Neuronal stem cell (in vitro differentiated cells): ENCODE measurements at regions not wholly inside any gene's neighbourhood (a gene's known extent, or its start where the extent isn't known, plus 50 kb on each side); places are given as distances from the start of the nearest gene placed in this dataset.

Experiments
- DNase-seq: peaks from one replicate; pipeline ENCODE4 v3.0.0-alpha.2; 2013; ENCODE audit warnings: low spot score
- H2AFZ ChIP-seq: one replicate; pipeline ENCODE4 v1.6.1; 2013; ENCODE audit warnings: mild to moderate bottlenecking, low read length, inconsistent platforms
- H2AK5ac ChIP-seq: 2 replicates; pipeline ENCODE4 v1.6.1; 2013; ENCODE audit warnings: low read depth, mild to moderate bottlenecking, inconsistent platforms, low read length, moderate library complexity, mixed read lengths
- H2BK120ac ChIP-seq: 2 replicates; pipeline ENCODE4 v1.6.1; 2013; ENCODE audit warnings: low read depth, mild to moderate bottlenecking, inconsistent platforms, low read length, moderate library complexity, mixed read lengths
- H2BK12ac ChIP-seq: one replicate; pipeline ENCODE4 v1.6.1; 2013; ENCODE audit warnings: low read length, inconsistent platforms
- H2BK15ac ChIP-seq: 2 replicates; pipeline ENCODE4 v1.6.1; 2013; ENCODE audit warnings: mild to moderate bottlenecking, low read length, inconsistent platforms, mixed read lengths
- H2BK5ac ChIP-seq: one replicate; pipeline ENCODE4 v1.6.1; 2013; ENCODE audit warnings: inconsistent platforms, mild to moderate bottlenecking, low read length, moderate library complexity
- H3K14ac ChIP-seq: one replicate; pipeline ENCODE4 v1.6.1; 2013; ENCODE audit warnings: low read length, inconsistent platforms
- H3K18ac ChIP-seq: 2 replicates; pipeline ENCODE4 v1.6.1; 2013; ENCODE audit warnings: low read length, inconsistent platforms
- H3K23ac ChIP-seq: 2 replicates; pipeline ENCODE4 v1.6.1; 2013; ENCODE audit warnings: low read depth, mild to moderate bottlenecking, mixed read lengths, low read length, inconsistent platforms; ENCODE audit not compliant: poor library complexity
- H3K27ac ChIP-seq: replicated peaks from 3 replicates; pipeline ENCODE4 v1.5.1; 2013; ENCODE audit warnings: low read length, inconsistent platforms
- H3K27me3 ChIP-seq, 3 experiments: 2 replicates each; pipeline ENCODE4 v1.6.1; 2013; ENCODE audit warnings: low read length in 3 of 3, mild to moderate bottlenecking in 2 of 3, inconsistent platforms in 1 of 3, low read depth in 1 of 3, mixed read lengths in 1 of 3, moderate library complexity in 1 of 3; ENCODE audit not compliant: control insufficient read depth in 3 of 3, insufficient read depth in 3 of 3
- H3K36me3 ChIP-seq, 2 donors: replicated peaks in 1 of 2; 2 replicates each; pipeline ENCODE4 v1.6.1; 2013; ENCODE audit warnings: low read length in 2 of 2; ENCODE audit not compliant: control insufficient read depth in 2 of 2, insufficient read depth in 2 of 2
- H3K4ac ChIP-seq: 2 replicates; pipeline ENCODE4 v1.6.1; 2013; ENCODE audit warnings: inconsistent platforms, mild to moderate bottlenecking, low read length, moderate library complexity
- H3K4me1 ChIP-seq, 2 donors: 1 replicate in 1 of 2; 2 replicates in 1 of 2; pipeline ENCODE4 v1.6.1; 2013; ENCODE audit warnings: low read length in 2 of 2, low read depth in 1 of 2; ENCODE audit not compliant: control insufficient read depth in 2 of 2, insufficient read depth in 1 of 2
- H3K4me2 ChIP-seq: one replicate; pipeline ENCODE4 v1.6.1; 2013; ENCODE audit warnings: mild to moderate bottlenecking, low read length, inconsistent platforms; ENCODE audit not compliant: insufficient read depth, poor library complexity, severe bottlenecking
- H3K4me3 ChIP-seq, 2 donors: 2 replicates each; pipeline ENCODE4 v1.5.1; 2013; ENCODE audit warnings: low read length in 2 of 2, mild to moderate bottlenecking in 2 of 2, inconsistent platforms in 1 of 2, moderate library complexity in 1 of 2
- H3K79me1 ChIP-seq: one replicate; pipeline ENCODE4 v1.6.1; 2013; ENCODE audit warnings: low read depth, mild to moderate bottlenecking, inconsistent platforms, low read length, moderate library complexity
- H3K9ac ChIP-seq: one replicate; pipeline ENCODE4 v1.6.1; 2013; ENCODE audit warnings: mild to moderate bottlenecking, low read depth, low read length, inconsistent platforms; ENCODE audit not compliant: poor library complexity
- H3K9me3 ChIP-seq, 2 donors: replicated peaks in 1 of 2; 2 replicates each; pipeline versions ENCODE3 to v1.6.1; 2013; ENCODE audit warnings: low read length in 2 of 2, mild to moderate bottlenecking in 2 of 2, inconsistent platforms in 1 of 2, low read depth in 1 of 2, mixed read lengths in 1 of 2, moderate library complexity in 1 of 2; ENCODE audit not compliant: control insufficient read depth in 2 of 2, insufficient read depth in 1 of 2
- H4K8ac ChIP-seq: one replicate; pipeline ENCODE4 v1.6.1; 2013; ENCODE audit warnings: low read depth, mild to moderate bottlenecking, inconsistent platforms, low read length, moderate library complexity
- H4K91ac ChIP-seq: one replicate; pipeline ENCODE4 v1.6.1; 2013; ENCODE audit warnings: low read length, low read depth, mild to moderate bottlenecking, inconsistent platforms; ENCODE audit not compliant: poor library complexity
- WGBS, 2 donors: extraction: QIAGEN DNeasy Blood & Tissue Kit; methylation state at CpG; one replicate each; pipeline ENCODE4 v1.1.7; 2013; ENCODE audit warnings: missing lambda C conversion rate in 2 of 2, mixed read lengths in 1 of 2; ENCODE audit not compliant: insufficient read length in 2 of 2, insufficient replicate concordance in 1 of 2; ENCODE audit errors: extremely low coverage in 2 of 2; 5-methylcytosine and 5-hydroxymethylcytosine counted together

DNA sequence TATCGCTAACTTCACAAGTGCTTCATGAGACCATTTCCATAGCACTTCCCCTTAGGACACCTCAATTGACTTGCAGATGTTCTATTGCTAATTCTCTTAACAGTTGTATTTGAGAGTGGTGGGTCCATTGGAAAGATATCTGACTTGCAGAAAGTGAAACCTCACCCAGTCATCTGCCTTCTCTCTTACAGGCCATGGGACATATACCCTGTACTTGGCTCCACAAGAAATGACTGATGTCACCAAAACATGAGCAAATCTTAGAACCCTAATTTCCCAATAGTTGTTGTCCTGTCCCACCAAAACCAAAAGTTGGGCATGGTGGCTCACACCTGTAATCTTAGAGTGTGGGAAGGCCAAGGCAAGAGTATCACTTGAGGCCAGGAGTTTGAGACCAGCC, 101.9 kb upstream of the MAML3 start:
- Histone ChIP-seq H4K91ac (no peak overlapping the region), H3K4me1 (peaks cover 18 to 19% of the 10 kb centered on the region in 2 donors), H2BK15ac (no peak overlapping the region), H3K9ac (no peak overlapping the region), H3K14ac (no peak overlapping the region), H3K4me2 (no peak overlapping the region), H3K18ac (no peak overlapping the region), H3K27me3 (no peaks in the 10 kb centered on the region), H3K9me3 (no peaks in the 10 kb centered on the region), H4K8ac (no peak overlapping the region), H2AK5ac (no peak overlapping the region), H2BK120ac (no peak overlapping the region), H3K23ac (no peak overlapping the region), H2BK12ac (no peak overlapping the region), H3K79me1 (no peaks in the 10 kb centered on the region), H3K27ac (no peak overlapping the region), H3K4ac (no peak overlapping the region), H3K4me3 (no peak overlapping the region), H2BK5ac (no peak overlapping the region), H2AFZ (no peak overlapping the region), H3K36me3 (no peaks in the 10 kb centered on the region)
- no peak for DNase-seq
- WGBS, 2 donors, result no CpG with 5 or more reads among the region's 1 CpG

DNA sequence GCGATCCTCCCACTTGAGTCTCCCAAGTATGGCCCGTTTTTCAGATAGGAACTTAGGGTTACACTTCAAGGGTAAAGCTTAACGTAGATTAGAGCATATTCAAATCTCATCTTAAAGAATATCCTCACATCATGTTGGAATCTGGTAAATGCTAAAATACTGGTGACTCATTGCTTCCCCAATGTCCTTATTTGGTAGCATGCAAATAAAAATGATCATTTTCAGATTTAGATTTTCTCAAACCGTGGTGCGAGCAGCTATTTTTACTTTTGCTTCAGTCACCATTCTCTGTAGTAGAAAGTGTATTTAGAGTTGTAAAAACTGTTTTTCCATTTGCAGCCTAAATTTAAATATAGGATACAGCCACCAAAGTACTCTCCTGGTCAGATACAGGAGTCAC, 101.5 kb upstream of the MAML3 start:
- H3K4ac ChIP-seq, result no peak overlapping the region
- H3K4me3 ChIP-seq, result no peak overlapping the region
- H3K27ac ChIP-seq, result no peak overlapping the region
- no peaks in the 10 kb centered on the region for H3K27me3 ChIP-seq
- H3K14ac ChIP-seq, result no peak overlapping the region
- no peaks in the 10 kb centered on the region for H3K9me3 ChIP-seq
- no peak overlapping the region for H2BK5ac ChIP-seq
- WGBS, 2 donors, result no CpG with 5 or more reads among the region's 5 CpGs
- no peak overlapping the region for H2AK5ac ChIP-seq
- H4K91ac ChIP-seq, result no peak overlapping the region
- no peak overlapping the region for H2AFZ ChIP-seq
- H3K36me3 ChIP-seq, result no peaks in the 10 kb centered on the region
- H2BK12ac ChIP-seq, result no peak overlapping the region
- H3K18ac ChIP-seq, result no peak overlapping the region
- H3K23ac ChIP-seq, result no peak overlapping the region
- no peak overlapping the region for H3K4me2 ChIP-seq
- no peak overlapping the region for H3K9ac ChIP-seq
- no peak overlapping the region for H2BK120ac ChIP-seq
- peaks cover 18 to 19% of the 10 kb centered on the region in 2 donors for H3K4me1 ChIP-seq
- no peak overlapping the region for H4K8ac ChIP-seq
- no peak for DNase-seq
- no peaks in the 10 kb centered on the region for H3K79me1 ChIP-seq
- no peak overlapping the region for H2BK15ac ChIP-seq

DNA sequence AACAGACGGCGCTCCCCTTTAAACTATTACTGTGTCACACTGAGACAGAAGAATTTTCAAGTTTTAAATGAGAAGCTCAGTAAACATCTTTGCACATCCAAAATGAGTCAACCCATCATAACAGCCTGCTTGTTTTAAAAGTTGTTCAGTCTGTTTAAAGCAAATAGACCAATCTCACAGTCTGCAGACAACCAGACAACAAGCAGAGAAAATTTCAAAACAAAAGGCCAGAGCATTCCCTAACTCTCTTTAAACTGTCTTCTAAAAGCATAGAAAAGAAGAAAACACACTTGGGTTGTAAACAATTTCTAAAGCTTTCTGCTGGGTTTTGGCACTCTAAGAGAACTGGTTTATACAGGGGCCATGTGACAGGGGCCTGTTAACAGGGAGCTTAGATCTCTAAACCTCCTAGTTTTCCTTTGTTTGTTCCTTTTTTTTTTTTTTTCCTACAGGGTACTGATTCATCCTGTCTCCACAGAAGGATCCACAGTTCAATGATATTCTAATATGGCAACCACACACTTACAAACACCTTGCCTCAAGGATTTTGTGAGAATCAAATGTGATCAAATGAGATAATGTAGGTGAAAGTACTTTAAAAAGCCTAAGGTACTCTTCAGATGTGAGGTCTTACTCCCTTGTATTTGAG, 100.8 kb upstream of the MAML3 start:
- Histone ChIP-seq H3K79me1 (no peaks in the 10 kb centered on the region), H2AK5ac (no peak overlapping the region), H3K4me3 (no peak overlapping the region), H3K27me3 (no peaks in the 10 kb centered on the region), H3K18ac (no peak overlapping the region), H3K23ac (no peak overlapping the region), H3K4me1 (peaks cover 18 to 19% of the 10 kb centered on the region in 2 donors), H2BK120ac (no peak overlapping the region), H2BK12ac (no peak overlapping the region), H2BK15ac (no peak overlapping the region), H3K36me3 (no peaks in the 10 kb centered on the region), H4K91ac (no peak overlapping the region), H3K4ac (no peak overlapping the region), H2AFZ (peak overlapping the region; percentile 93), H3K4me2 (no peak overlapping the region), H3K27ac (no peak overlapping the region), H3K14ac (no peak overlapping the region), H3K9me3 (no peaks in the 10 kb centered on the region), H4K8ac (no peak overlapping the region), H3K9ac (no peak overlapping the region), H2BK5ac (no peak overlapping the region)
- no CpG with 5 or more reads among the region's 2 CpGs for WGBS, 2 donors
- DNase-seq, result no peak

DNA sequence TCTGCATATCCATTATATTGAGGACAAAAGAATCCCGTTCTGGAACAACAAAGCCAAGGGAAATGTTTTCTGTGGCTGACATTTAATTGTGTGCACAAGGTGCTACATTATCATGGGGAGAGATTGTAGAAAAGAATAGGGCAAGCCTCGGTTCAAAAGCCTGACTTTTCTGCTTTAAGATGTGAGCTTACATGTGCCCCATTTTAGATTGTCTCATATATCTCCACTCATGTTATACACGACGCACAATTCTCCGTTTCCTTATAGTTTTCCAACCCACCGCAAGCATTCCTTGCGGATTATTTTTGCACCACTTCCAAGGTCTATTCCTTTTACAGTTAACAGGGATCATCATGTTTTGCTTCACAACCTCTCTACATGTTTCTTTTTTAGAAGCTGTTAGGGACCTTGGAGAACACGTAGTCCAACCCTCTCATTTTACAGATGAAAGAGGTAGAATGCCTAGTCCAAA, 99.6 kb upstream of the MAML3 start:
- no peak overlapping the region for H3K4me3 ChIP-seq
- peaks cover 19 to 23% of the 10 kb centered on the region in 2 donors for H3K4me1 ChIP-seq
- no peak overlapping the region for H3K4me2 ChIP-seq
- no peak overlapping the region for H2BK120ac ChIP-seq
- no peak overlapping the region for H3K27ac ChIP-seq
- H3K9me3 ChIP-seq, result no peaks in the 10 kb centered on the region
- no peaks in the 10 kb centered on the region for H3K27me3 ChIP-seq
- H2AFZ ChIP-seq, result peak overlapping the region; percentile 93
- no peak overlapping the region for H3K18ac ChIP-seq
- no peak overlapping the region for H3K23ac ChIP-seq
- H3K9ac ChIP-seq, result no peak overlapping the region
- no peak overlapping the region for H4K8ac ChIP-seq
- no peak overlapping the region for H3K14ac ChIP-seq
- no peak overlapping the region for H2BK5ac ChIP-seq
- no peak overlapping the region for H2AK5ac ChIP-seq
- no CpG with 5 or more reads among the region's 8 CpGs for WGBS, 2 donors
- no peak for DNase-seq
- H2BK12ac ChIP-seq, result no peak overlapping the region
- H2BK15ac ChIP-seq, result no peak overlapping the region
- H3K4ac ChIP-seq, result no peak overlapping the region
- no peaks in the 10 kb centered on the region for H3K36me3 ChIP-seq
- H3K79me1 ChIP-seq, result no peaks in the 10 kb centered on the region
- no peak overlapping the region for H4K91ac ChIP-seq
